Type B pancreatic cell (in vitro differentiated cells): ENCODE measurements at regions not wholly inside any gene's neighbourhood (a gene's known extent, or its start where the extent isn't known, plus 50 kb on each side); places are given as distances from the start of the nearest gene placed in this dataset.
"Not testable (repeated sequence)": the region's sequence is repeated elsewhere in the genome, so short reads cannot be mapped to it uniquely, and the experiment has no call there.

ENCODE experiments used
- DNase-seq: peaks from one replicate; pipeline ENCODE4 v3.0.0; 2021; ENCODE audit warnings: mixed read lengths; ENCODE audit not compliant: unreplicated experiment; ENCODE audit errors: extremely low spot score
- H3K27ac Mint-ChIP-seq: 2 replicates; pipeline ENCODE4 v1.8.0; 2021; ENCODE audit warnings: mild to moderate bottlenecking, mixed read lengths
- H3K27me3 Mint-ChIP-seq: 2 replicates; pipeline ENCODE4 v1.8.0; 2021; ENCODE audit warnings: mixed read lengths
- H3K36me3 Mint-ChIP-seq: 2 replicates; pipeline ENCODE4 v1.8.0; 2021; ENCODE audit warnings: mixed read lengths
- H3K4me1 Mint-ChIP-seq: one replicate; pipeline ENCODE4 v1.8.0; 2021; ENCODE audit warnings: mixed read lengths; ENCODE audit not compliant: unreplicated experiment
- H3K4me3 Mint-ChIP-seq: 2 replicates; pipeline ENCODE4 v1.8.0; 2021; ENCODE audit warnings: mild to moderate bottlenecking, mixed read lengths
- H3K9me3 Mint-ChIP-seq: 2 replicates; pipeline ENCODE4 v1.8.0; 2021; ENCODE audit warnings: mixed read lengths
- TF ChIP-seq, protein P1 (sequence below): fragments of 200-600 bp; sonication (generic); conservative IDR thresholded peaks from 2 replicates; pipeline ENCODE4 v1.5.0; 2021; ENCODE audit warnings: antibody characterized with exemption, mild to moderate bottlenecking

DNA sequence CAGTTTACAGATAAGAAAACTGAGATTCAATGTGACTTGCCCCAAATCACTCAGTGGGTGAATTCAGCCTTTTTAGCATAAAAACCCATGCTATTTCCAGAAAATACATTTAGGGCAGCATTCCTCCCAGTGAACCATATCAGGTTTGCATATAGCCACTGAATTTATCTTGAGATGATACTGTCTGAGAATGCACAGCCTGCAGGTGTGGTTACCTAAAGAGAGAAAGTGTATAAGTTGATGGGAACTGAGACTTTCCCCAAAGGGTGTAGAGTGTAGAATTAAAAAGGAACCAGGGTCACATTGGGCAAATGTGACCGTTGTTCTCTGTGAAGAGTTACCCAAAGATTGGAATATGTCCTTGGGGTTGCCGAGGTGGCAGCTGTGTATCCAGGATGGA is 100.0 kb upstream of the PIK3R1 start:
- Mint-ChIP-seq H3K4me1 (no peaks in the 10 kb centered on the region), H3K27ac (no peak overlapping the region), H3K9me3 (no peaks in the 10 kb centered on the region), H3K36me3 (no peaks in the 10 kb centered on the region), H3K4me3 (no peak overlapping the region), H3K27me3 (peaks cover 13% of the 10 kb centered on the region)
- DNase-seq = no peak
- TF ChIP-seq, protein P1, sequence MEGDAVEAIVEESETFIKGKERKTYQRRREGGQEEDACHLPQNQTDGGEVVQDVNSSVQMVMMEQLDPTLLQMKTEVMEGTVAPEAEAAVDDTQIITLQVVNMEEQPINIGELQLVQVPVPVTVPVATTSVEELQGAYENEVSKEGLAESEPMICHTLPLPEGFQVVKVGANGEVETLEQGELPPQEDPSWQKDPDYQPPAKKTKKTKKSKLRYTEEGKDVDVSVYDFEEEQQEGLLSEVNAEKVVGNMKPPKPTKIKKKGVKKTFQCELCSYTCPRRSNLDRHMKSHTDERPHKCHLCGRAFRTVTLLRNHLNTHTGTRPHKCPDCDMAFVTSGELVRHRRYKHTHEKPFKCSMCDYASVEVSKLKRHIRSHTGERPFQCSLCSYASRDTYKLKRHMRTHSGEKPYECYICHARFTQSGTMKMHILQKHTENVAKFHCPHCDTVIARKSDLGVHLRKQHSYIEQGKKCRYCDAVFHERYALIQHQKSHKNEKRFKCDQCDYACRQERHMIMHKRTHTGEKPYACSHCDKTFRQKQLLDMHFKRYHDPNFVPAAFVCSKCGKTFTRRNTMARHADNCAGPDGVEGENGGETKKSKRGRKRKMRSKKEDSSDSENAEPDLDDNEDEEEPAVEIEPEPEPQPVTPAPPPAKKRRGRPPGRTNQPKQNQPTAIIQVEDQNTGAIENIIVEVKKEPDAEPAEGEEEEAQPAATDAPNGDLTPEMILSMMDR = no peak

DNA sequence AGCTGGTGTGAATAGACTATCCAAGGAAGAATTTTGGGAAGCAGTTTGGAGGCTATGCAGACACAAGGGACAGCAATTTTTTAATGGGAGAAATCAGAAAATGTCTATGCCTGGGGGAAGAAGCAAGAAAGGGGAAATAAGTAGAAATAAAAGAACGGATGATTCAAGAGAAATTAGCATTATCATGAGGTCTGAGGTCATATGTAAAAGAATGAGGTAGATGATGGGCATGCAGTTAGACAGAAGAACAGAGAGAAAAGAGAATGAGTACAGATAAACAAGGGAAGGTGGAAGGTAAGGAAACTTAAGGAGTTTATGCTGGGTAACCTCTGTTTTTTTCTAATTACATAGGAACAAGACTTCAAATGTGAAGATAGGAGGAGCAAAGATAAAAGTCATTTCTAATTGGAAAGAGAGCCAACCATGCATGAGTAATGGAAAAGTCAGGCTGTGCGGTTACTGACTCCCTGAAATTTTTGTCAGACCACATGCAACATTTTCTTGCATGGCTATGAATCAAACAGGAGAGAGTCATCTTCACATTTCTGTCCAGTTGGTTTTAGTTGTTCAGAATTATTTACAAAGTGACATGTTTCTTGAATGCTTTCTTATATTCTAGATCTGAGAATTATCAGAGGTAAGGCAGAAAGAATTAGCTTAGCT is 101.0 kb upstream of the PIK3R1 start:
- H3K4me1 Mint-ChIP-seq = no peaks in the 10 kb centered on the region
- H3K9me3 Mint-ChIP-seq = no peaks in the 10 kb centered on the region
- no peaks in the 10 kb centered on the region for H3K36me3 Mint-ChIP-seq
- no peak for DNase-seq
- H3K27me3 Mint-ChIP-seq = peaks cover 13% of the 10 kb centered on the region
- no peak overlapping the region for H3K27ac Mint-ChIP-seq
- no peak overlapping the region for H3K4me3 Mint-ChIP-seq
- TF ChIP-seq, protein P1 = no peak

DNA sequence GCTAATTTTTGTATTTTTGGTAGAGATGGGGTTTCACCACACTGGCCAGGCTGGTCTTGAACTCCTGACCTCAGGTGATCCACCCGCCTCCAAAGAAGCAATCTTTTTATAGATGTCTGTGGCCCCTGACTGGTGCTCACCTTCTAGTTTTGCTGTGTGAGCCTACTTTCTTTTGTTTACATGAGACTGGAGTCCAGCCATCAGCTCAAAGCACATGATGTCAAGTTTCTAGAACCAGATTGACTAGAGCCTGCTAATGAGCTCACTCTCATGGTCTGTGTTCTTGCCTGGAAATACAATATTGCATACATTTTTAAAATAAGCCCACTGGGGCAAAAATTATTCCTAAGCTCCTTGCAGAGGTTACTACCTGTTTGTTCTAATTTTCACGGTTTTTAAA is 102.9 kb upstream of the PIK3R1 start:
- no peak for DNase-seq
- Mint-ChIP-seq H3K36me3 (no peaks in the 10 kb centered on the region), H3K4me3 (no peak overlapping the region), H3K27me3 (peaks cover 9% of the 10 kb centered on the region), H3K4me1 (peaks cover 5% of the 10 kb centered on the region), H3K27ac (no peak overlapping the region), H3K9me3 (no peaks in the 10 kb centered on the region)
- TF ChIP-seq, protein P1 = no peak

DNA sequence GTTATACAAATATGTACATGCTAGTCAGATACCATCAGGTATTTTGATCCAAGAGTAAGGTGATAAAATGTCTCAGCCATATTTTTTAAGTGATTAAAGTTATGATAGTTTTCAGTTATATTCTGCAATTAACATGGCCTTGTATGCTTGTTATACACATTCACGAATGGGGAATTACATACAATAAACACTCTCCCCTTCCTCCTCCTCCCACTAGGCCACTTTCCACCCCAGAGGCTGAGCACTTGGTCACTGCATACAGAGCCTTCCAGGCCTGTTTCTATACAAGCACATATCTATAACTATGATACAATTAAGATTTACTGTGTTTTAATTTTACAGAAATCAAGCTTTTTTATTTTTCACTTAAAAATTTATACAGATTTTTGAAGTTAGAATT is 104.7 kb upstream of the PIK3R1 start:
- TF ChIP-seq, protein P1 = no peak
- Mint-ChIP-seq H3K27me3 (peaks cover 3% of the 10 kb centered on the region), H3K9me3 (no peaks in the 10 kb centered on the region), H3K4me3 (no peak overlapping the region), H3K4me1 (peaks cover 5% of the 10 kb centered on the region), H3K27ac (no peak overlapping the region), H3K36me3 (no peaks in the 10 kb centered on the region)
- DNase-seq = no peak

DNA sequence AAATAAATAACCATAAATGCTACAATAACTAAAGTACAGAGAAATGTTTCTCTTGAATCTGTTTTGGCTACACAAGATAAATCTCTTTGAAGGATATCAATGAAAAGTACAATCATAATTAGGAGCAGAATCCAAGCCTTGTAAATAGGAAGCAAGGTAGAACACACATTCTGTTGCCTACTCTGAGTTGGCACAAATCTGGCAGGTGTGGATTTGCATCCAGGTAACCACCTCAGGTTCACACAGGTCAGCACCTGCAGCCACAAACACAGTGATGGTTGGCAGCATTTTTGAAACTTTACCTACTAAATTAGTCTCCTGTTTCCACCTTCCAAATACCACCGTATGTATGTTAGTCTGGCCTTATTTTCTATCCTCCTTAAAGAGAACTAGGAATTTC is 105.3 kb upstream of the PIK3R1 start:
- no peak overlapping the region for H3K4me3 Mint-ChIP-seq
- TF ChIP-seq, protein P1 = no peak
- H3K4me1 Mint-ChIP-seq = peaks cover 5% of the 10 kb centered on the region
- no peaks in the 10 kb centered on the region for H3K36me3 Mint-ChIP-seq
- H3K27me3 Mint-ChIP-seq = no peaks in the 10 kb centered on the region
- no peaks in the 10 kb centered on the region for H3K9me3 Mint-ChIP-seq
- H3K27ac Mint-ChIP-seq = no peak overlapping the region
- DNase-seq = no peak

DNA sequence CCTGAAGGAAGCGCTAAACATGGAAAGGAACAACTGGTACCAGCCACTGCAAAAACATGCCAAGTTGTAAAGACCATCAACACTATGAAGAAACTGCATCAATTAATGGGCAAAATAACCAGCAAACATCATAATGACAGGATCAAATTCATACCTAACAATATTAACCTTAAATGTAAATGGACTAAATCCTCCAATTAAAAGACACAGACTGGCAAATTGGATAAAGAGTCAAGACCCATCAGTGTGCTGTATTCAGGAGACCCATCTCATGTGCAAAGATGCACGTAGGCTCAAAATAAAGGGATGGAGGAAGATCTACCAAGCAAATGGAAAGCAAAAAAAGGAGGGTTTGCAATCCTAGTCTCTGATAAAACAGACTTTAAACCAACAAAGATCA is 111.3 kb upstream of the PIK3R1 start:
- H3K9me3 Mint-ChIP-seq = not testable (repeated sequence)

DNA sequence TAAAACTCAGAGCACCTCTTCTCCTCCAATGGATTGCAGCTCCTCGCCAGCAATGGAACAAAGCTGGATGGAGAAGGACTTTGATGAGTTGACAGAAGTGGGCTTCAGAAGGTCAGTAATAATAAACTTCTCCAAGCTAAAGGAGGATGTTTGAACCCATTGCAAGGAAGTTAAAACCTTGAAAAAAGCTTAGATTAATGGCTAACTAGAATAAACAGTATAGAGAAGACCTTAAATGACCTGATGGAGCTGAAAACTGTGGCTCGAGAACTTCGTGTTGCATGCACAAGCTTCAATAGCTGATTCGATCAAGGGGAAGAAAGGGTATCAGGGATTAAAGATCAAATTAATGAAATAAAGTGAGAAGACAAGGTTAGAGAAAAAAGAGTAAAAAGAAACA is 112.3 kb upstream of the PIK3R1 start:
- not testable (repeated sequence) for H3K4me1 Mint-ChIP-seq, DNase-seq, H3K4me3 Mint-ChIP-seq, H3K27me3 Mint-ChIP-seq, H3K27ac Mint-ChIP-seq, H3K36me3 Mint-ChIP-seq, H3K9me3 Mint-ChIP-seq

More for the DNA sequence above, 111.3 kb upstream of the PIK3R1 start:
- not testable (repeated sequence) for H3K27me3 Mint-ChIP-seq, H3K4me1 Mint-ChIP-seq, DNase-seq, H3K36me3 Mint-ChIP-seq, H3K27ac Mint-ChIP-seq, H3K4me3 Mint-ChIP-seq
